GM19455 (cell line): ENCODE measurements at regions not wholly inside any gene's neighbourhood (a gene's known extent, or its start where the extent isn't known, plus 50 kb on each side); places are given as distances from the start of the nearest gene placed in this dataset.

Experiments
- ATAC-seq: cut with Tn5 transposase; IDR thresholded peaks from one replicate; pipeline ENCODE4 v1.9.1; 2021; ENCODE audit not compliant: unreplicated experiment

DNA sequence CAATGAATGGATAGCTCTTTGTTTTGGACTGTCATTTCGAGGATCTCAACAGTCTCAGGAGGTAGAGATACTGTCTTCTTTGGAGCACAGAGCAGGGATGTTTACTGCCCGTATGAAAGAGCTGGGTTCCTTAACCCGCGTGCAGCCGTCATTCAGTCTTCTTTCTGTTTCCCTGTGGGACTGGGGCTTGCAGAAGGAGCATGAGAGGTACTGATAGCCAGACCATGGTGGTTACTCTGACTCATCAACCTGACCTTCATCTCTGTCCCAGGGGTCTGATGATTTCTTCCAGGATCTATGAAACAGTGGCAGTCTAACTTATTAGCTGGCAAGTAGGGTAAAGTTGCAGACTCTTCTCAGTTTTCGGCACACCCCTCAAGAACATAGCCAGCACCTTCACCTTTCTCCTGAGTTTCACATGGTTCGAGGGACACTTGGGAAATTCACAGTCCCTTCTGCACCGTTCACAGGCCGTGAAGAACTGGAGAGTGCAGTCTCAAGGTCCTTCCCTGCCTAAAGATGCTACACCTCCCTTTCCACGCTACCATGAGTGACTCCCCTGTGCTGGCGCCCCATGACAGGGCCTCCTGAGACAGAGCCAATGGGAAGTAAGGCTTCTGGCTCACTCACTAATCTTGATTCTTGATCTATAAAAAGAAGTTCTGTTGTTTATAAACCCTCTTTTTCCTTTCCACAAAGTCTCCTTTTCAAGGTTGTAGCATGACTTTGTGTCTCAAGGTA is 226.2 kb downstream of the MC4R start:
- ATAC-seq, result no peak

DNA sequence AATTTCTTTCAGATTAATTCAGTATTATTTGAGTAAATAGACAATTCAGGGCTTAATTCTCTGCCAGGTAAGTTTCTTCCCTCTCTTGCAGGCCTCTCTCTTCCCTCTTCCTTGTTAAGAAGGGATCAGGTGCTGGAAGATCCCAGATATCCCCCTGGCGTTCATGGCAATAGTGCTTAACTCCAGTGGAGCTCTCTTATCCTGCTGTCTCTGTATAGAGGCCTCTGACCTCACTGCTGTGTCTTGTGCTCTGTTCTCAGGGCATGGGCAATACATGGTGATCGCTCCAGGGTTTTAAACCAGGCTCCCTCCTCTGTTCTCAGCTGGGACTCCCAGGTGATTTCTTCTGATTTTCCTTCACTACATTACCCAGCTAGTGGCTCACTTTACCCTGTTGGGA is 226.8 kb downstream of the MC4R start:
- no peak for ATAC-seq

DNA sequence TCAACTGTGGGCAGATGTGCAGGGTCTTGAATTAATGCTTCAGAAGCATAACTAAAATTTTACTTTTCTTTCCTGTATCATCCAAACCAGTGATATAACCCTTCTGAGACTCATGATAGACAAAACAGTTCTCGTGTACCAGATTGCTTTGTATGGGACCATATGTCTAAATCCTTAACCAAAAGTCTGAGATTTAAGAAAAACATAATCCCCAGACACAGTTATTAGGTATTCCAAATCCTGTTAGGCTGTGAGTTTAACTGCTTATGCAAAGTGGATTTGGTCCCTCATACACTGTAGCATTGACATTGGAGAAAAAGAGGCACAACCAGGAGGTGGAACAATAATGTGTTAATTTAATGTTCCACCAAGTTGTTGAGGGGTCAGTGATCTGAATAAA is 235.0 kb downstream of the PMAIP1 start:
- ATAC-seq, result no peak

DNA sequence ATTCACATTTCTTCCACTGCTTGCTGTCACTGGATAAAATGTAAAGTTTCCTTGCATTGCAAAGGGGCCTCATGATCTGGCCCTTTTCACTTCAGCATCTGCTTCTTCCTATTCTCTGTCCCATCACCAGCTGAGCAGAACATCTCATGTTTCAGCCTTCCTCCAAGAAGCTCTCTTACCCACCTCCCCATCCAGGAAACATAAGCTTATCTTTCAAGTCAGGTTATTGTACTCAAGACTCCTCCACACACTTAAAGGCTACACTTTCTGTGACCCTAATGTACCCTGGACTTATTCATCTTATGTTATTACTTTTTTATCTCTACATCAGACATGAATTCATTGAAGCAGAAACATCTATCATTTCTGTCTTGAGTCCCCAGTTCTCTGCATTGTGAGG is 230.5 kb downstream of the PMAIP1 start:
- no peak for ATAC-seq

DNA sequence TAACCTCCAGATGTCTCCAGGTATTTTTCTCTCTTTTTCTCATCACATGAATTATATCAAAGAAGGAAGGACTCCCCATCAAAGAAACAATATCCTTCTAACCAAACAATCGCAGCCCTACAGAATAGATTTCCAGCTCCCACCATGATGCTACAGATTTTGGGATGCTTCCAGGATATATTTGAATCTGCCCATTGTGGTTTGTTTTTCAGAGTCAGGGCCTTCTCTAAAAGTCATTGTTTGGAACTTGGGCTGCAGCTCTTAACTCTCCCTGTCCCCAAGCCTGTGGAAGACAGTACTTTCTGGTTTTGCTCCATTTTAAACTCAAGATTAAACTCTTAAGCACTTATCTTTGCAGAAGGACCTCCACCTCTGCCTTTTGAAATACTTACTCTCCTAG is 223.2 kb downstream of the PMAIP1 start:
- no peak for ATAC-seq

DNA sequence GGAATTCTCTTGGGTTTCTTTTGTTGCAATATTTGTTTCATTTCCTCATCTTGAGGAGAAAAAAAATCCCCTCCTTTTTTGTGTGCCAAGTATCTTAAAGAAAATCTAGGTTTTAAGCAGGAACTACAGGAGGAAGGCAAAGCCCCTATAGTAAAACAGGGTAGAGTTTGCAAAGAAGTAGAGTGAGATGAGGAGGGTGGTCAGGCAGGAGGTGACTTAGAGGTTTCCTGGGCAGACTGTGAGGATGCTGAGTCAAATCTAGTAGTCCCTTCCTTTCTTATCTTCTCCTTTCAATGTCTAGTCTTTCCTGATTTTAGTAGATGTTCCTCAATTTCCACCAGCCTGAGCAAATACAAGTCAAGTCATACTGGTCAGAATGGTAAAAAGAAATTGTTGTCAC is 222.5 kb downstream of the PMAIP1 start:
- ATAC-seq, result no peak

DNA sequence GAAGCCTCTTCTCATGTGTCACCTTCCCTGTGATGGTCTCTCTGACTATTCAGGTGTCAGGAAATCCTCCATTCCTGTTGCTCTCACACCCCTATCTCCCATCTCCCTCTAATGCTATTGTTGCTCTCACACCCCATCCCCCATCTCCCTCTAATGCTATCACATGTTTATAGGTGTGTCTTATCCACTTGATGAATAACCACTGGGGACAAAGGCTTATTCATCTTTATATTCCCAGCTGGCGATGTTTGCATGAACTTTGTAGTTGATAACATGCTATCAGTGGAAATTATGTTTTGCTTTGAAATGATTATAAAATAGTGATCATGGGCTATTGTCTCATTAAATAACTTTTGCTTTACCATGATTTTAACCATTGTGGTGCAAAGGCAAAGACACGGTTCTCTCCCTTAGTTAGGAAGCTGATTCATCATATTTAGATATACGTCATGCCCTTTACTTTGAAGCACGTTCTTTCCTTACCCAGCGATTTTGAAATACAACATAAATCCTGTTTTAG is 220.5 kb downstream of the PMAIP1 start:
- ATAC-seq, result no peak

DNA sequence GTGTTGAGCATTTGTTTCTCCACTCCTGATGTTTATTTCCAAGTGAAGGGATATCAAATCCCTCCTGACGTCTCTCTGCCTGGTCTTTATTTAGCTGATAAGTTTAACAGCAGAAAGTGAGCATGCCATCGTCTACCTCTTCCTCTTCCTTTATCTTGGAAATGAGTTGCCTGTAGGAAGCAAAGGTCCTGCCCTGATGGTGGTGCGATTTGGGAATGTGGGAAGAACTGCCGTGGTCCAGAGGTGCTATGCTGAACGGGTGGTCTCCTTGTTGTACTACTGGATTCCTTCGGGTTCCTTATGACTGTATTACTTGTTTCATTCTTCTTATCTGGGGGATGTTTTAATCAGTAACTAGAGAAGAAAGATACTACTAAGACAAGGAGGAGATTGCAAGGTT is 217.5 kb downstream of the PMAIP1 start:
- no peak for ATAC-seq

DNA sequence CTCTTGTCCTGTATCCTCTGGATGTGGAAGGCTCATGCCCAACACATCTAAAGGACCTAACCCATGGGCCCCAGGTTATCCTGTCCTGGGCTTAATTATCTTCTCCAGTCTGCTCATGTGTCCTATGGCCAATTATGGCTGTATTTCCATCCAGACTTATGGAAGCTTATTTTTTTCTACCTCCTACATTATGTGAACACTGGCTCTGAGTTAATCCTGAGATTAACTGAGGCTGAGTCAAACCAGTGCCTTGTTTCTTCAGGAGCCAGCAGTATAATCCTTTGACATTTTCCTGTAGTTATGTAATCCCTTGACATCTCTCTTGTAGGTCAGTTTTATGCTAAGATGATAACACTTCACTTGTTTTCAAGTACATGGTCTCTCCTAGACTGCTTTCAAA is 213.6 kb downstream of the PMAIP1 start:
- no peak for ATAC-seq

DNA sequence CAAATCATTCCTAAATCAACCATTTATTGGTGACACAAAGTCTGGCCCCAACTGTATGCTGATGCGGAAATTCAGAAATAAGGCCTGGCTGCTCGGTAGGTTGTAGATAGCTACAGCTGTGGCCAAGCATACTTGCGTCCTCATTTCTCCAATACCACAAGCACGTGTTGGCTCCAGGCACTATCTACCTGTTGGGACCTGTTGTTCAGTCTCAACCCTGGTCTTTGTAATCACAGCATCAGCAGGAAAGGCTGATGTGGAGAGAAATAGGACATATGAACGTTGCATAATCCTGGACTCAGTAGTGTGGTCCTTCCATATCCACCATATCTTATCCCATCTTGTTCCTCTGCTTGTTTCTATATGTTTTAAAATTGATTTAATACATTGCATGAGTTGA is 212.6 kb downstream of the PMAIP1 start:
- ATAC-seq, result no peak

DNA sequence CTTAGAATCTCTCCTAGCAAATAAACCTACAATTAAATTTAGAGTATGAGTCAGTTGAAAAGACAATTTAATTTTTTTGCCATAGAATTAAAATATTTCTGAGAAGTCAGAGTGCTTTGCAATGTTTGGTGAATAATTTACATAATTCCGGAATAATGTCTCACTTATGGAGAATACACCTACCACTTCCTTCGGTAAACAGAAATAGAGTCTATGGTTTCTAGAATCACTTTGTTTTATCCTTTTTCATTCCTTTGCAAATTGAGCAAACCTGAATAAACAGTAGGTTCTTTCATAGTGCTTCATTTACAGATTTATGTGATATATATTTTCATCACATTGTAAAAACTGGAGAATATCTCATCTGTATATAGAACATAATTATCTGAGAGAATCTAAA is 211.7 kb downstream of the PMAIP1 start:
- ATAC-seq, result no peak

DNA sequence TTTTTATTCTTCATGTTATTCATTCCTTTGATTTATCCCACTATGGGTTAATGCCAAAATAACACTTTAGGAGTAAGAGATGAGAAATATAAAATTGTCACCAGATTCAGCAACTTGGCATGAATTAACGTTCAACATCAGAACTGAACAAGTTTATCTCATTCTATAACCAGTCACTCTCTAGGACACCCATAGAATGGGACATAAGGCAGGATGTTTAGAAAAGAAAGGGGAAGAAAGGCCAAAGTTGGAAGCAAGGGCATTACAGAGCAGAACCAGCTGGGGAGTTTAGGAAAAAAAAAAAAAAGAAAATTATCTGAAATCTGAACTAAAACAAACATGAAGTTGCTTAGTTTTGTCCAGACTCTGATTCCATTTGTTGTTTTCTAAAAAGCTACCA is 211.0 kb downstream of the PMAIP1 start:
- no peak for ATAC-seq

DNA sequence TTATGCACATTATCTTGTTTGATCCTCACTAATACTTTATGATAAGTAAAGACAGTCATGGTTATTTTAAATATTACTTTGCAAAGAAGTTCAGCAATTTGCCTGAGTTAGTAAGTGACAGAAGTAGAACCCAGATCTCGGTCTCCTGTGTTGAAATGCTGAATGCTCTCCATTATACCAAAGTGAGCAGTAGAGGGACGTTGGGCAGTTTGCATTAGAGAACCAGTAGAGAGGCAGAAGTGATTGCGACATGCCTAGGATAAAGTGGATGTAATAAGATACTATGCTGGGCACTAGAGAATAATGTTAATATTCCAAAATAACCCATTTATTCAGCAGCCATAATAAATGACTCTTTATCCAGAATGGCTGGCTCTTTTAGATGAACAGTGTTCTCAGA is 201.0 kb downstream of the PMAIP1 start:
- ATAC-seq, result no peak

DNA sequence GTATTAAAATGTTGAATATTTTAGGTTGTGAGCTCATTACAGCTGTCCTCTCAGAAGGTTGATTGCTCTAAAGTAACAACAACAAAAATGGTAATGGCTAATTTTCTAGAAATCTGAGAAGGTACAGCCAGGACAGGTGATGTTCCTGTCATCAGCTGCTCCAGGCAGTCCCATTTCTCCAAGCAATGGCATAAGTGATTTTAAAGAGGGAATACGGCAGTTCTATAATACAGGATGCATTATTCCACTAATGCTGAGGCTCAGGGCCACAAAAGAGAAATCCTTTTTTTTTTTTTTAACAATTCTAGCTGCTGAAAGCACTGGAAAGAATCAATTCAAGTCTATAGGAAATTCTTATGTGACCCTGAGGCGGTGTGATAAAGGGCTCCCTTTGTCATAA is 199.9 kb downstream of the PMAIP1 start:
- no peak for ATAC-seq

DNA sequence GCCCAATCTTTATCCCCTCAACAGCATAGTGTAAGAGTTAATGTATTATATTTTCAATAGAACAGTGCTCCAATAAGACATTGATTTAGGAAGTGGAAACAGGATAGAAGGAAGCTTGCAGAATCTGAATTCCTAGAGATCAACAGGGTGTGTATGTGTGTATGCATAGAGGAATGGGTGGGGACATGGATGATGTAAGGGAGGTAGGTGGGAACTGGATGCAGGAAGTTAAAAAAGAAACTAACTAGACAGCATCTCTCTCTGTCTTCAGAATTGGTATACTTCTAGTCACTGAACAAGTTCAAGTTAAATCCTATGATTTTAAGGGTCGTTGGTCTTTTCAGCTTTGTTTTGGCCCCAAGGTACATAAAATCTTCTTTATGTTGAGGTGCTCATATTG is 196.6 kb downstream of the PMAIP1 start:
- no peak for ATAC-seq

DNA sequence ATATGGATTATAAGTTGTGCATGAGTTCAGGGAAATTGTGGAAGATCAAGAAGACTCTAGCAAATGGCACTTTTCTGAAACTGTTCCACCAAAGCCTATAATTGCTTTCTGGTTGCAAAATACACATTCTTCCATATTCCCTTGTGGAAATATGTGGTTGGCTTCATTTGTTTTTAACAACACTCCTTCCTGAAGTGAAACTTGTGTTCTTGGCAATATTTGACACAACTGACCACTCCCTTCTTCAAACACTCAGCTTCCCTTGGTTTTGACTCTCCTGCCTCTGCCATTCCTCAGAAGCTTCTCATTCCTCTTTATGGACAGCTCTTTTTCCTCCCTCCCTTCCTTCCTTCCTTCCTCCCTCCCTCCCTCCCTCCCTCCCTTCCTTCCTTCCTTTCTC is 192.3 kb downstream of the PMAIP1 start:
- no peak for ATAC-seq

DNA sequence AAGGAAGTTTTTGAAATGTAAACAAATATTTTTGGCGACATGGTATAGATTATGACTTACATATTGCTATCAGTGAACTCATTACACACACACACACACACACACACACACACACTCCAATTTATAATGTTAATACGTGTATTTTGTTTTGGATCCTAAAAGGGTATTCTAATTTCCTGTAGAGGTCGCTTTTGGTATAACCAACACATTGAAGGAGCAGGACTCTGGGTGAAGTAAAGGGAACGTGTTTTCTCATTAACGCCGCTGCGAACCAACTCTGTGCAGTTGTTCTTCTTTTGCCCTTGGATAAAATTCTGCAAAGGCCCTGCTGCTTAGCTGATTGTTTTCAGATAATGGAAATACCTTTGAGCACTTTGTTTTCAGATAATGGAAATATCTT is 190.4 kb downstream of the PMAIP1 start:
- ATAC-seq, result no peak

DNA sequence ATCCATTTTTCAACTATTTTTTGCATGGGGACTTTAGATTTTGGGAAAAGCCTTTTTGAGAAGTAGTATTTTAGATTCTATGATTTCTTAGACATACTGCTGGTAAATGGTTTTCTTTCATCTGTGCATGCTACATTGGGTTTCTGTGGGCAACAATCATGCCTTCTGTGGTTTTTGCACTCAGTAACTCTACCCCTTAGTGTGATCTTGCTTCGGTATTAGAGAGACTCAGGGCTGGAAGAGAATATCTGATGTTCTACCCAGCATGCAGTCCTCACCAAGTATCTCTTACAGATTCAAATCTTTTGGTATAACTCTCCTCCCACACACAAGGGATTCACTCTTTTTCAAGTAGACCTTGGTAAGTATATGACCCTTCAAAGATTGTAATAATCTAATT is 183.0 kb downstream of the PMAIP1 start:
- no peak for ATAC-seq

DNA sequence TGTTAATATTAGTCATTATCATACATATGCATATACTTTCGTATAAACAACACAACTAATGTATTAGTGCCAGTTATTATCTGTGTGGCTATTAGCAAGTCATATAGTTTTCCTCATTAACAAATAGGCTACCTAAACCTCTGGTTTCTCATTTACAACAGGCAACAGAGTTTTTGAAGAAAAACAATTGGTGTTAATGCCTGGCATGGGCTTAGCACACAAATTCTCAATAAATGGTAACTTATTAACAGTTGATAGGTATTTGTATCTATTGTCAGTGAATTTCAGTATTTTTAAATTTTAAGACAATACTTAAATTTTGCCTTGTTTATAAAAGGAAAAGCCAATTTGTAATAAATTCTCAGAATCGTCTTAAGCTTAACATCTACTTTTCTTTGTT is 182.5 kb downstream of the PMAIP1 start:
- ATAC-seq, result no peak

DNA sequence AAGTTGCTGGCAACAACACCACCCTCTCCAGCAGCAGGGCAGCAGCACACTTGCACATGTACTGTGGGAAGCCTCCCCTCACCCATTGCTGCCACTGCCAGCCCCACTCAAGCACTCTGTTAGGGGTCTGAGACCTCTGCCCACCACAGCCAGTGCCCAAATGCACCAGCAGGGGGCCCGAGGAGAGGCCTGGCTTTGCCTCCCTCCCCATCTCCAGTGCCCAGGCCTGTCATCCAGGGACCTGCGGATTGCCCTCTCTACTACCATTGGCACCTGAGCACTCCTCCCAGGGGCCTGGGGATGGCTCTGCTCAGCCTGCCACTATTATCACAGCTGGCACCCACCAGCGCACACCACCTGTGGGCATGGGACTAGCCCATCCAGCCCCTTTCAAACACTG is 175.7 kb downstream of the PMAIP1 start:
- no peak for ATAC-seq

DNA sequence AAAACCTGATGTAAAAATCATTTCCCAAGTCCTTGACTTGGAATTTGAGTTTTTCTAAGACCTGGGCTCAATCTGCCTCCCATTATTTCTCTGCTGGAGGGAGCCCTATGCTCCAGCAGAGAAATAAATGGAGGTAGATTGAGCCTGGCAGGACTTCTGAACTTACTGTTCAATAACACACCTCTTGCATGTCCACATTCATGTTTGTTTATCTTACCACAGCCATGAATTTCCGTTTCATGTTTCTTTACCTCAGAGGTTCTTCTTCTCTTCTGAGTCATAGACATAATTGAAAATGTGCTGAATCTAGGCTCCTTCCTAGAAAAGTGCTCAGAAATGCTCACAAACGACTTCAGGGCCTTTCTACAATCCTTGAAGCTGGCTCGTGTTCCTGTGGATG is 170.8 kb downstream of the PMAIP1 start:
- no peak for ATAC-seq

DNA sequence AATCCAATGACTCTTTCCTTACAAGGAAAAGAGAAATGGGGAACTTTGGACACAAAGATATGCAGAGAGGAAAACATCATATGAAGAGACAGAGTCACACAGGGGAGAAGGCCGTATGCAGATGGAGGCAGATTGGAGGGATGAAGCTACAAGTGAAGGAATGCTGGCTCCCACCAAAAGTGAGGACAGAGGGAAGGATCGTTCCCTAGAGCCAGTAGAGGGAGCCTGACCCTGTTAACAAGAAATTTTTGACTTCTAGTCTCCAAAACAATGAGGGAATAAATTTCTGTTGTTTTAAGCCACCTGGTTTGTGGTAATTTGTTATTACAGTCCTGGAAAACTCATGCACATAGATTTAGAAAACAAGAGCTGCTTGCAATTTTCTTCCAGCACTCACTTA is 169.3 kb downstream of the PMAIP1 start:
- no peak for ATAC-seq
